ENCODE measurements at regions not wholly inside any gene's neighbourhood (a gene's known extent, or its start where the extent isn't known, plus 50 kb on each side); places are given as distances from the start of the nearest gene placed in this dataset.

GRCh38 chr15:36390491-36390890, 188.9 kb upstream of the CDIN1 start:
- TF ChIP-seq, protein P1, sequence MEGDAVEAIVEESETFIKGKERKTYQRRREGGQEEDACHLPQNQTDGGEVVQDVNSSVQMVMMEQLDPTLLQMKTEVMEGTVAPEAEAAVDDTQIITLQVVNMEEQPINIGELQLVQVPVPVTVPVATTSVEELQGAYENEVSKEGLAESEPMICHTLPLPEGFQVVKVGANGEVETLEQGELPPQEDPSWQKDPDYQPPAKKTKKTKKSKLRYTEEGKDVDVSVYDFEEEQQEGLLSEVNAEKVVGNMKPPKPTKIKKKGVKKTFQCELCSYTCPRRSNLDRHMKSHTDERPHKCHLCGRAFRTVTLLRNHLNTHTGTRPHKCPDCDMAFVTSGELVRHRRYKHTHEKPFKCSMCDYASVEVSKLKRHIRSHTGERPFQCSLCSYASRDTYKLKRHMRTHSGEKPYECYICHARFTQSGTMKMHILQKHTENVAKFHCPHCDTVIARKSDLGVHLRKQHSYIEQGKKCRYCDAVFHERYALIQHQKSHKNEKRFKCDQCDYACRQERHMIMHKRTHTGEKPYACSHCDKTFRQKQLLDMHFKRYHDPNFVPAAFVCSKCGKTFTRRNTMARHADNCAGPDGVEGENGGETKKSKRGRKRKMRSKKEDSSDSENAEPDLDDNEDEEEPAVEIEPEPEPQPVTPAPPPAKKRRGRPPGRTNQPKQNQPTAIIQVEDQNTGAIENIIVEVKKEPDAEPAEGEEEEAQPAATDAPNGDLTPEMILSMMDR (IDR thresholded peaks at IDR 0.05) = no peak
- TF ChIP-seq SIN3A (IDR thresholded peaks at IDR 0.05; ENCODE audit: borderline replicate concordance, insufficient read depth, low read depth, low read length) (no peak), POLR2AphosphoS5 (IDR thresholded peaks at IDR 0.05; ENCODE audit: low read depth, low read length) (no peak)

All from Panc1 (cell line).